ENCODE measurements at regions not wholly inside any gene's neighbourhood (a gene's known extent, or its start where the extent isn't known, plus 50 kb on each side); places are given as distances from the start of the nearest gene placed in this dataset.

DNA sequence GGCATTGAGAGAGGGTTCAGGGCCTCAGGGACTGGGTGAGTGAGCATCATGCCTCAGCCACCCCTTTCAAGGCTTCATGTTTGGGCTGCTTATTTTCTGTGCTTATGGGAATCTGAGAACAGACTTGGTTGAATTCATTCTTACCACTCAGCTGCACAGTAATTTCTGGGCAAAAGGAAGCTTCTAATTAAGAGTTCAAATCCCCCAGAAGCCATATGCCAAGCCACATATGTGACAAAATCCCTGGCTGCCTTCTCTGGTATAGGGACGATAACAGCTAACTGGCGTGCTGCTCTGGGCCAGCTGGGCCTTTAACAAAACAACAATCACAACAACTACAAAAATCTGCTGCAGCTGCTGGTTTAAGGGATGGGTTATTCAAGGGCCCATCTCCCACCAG is 181.0 kb upstream of the ANKRD28 start:
- H3K4me1 Mint-ChIP-seq = no peaks in the 10 kb centered on the region
- CTCF ChIA-PET = no interaction called here
- POLR2A ChIA-PET = no interaction called here
- H3K27me3 Mint-ChIP-seq = no peaks in the 10 kb centered on the region
- H3K4me3 Mint-ChIP-seq = no peak overlapping the region
- TF ChIP-seq, protein P1, sequence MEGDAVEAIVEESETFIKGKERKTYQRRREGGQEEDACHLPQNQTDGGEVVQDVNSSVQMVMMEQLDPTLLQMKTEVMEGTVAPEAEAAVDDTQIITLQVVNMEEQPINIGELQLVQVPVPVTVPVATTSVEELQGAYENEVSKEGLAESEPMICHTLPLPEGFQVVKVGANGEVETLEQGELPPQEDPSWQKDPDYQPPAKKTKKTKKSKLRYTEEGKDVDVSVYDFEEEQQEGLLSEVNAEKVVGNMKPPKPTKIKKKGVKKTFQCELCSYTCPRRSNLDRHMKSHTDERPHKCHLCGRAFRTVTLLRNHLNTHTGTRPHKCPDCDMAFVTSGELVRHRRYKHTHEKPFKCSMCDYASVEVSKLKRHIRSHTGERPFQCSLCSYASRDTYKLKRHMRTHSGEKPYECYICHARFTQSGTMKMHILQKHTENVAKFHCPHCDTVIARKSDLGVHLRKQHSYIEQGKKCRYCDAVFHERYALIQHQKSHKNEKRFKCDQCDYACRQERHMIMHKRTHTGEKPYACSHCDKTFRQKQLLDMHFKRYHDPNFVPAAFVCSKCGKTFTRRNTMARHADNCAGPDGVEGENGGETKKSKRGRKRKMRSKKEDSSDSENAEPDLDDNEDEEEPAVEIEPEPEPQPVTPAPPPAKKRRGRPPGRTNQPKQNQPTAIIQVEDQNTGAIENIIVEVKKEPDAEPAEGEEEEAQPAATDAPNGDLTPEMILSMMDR (IDR thresholded peaks at IDR 0.05) = no peak
- DNase-seq (no peak), ATAC-seq (ENCODE audit: low read depth) (no peak)
- intact Hi-C loops (cut with micrococcal nuclease) = no loop called here
- H3K9me3 Mint-ChIP-seq = no peaks in the 10 kb centered on the region
- H3K27ac Mint-ChIP-seq = no peak overlapping the region
- H3K36me3 Mint-ChIP-seq (ENCODE audit: low read depth) = no peaks in the 10 kb centered on the region

DNA sequence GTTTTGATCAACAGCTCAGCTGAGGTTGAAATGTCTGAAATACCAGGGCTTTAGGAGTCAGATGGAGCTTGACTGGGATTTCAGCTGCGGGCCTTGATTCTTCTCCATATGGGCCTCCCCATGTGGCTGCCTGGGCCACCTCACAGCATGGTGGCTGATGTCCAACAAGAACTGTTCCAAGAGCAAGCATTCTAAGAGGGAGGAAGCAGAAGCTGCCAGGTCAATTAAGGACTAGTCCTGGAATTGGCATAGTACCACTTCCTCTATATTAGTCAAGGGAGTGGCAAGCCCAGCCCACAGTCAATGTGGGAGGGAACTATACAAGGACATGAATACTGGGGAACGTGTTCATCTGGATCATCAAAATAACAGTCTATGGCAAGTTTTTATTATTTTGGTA is 181.7 kb upstream of the ANKRD28 start:
- Mint-ChIP-seq H3K27ac (no peak overlapping the region), H3K9me3 (no peaks in the 10 kb centered on the region), H3K27me3 (no peaks in the 10 kb centered on the region), H3K4me3 (no peak overlapping the region), H3K36me3 (ENCODE audit: low read depth) (no peaks in the 10 kb centered on the region), H3K4me1 (no peaks in the 10 kb centered on the region)
- TF ChIP-seq, protein P1 (IDR thresholded peaks at IDR 0.05) = no peak
- intact Hi-C loops (cut with micrococcal nuclease) = no loop called here
- POLR2A ChIA-PET = no interaction called here
- DNase-seq = no peak
- CTCF ChIA-PET = no interaction called here
- no peak for ATAC-seq (ENCODE audit: low read depth)

DNA sequence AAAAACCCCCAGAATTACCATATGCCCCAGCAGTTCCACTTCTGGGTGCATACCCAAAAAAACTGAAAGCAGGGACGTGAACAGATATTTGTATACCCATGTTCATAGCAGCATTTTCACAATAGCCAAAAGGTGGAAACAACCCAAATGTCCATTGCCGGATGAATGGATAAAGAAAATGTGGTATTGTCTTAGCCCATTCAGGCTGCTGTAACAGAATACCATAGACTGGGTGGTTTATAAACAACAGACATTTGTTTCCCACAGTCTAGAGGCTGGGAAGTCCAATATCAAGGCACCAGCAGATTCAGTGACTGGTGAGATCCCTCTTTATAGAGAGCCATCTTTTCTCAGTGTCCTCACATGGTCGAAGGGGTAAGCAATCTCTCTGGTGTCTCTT is 182.1 kb upstream of the ANKRD28 start:
- TF ChIP-seq, protein P1 (IDR thresholded peaks at IDR 0.05) = no peak
- Mint-ChIP-seq H3K27ac (no peak overlapping the region), H3K4me3 (no peak overlapping the region), H3K9me3 (no peaks in the 10 kb centered on the region), H3K27me3 (no peaks in the 10 kb centered on the region), H3K36me3 (ENCODE audit: low read depth) (no peaks in the 10 kb centered on the region), H3K4me1 (no peaks in the 10 kb centered on the region)
- intact Hi-C loops (cut with micrococcal nuclease) = no loop called here
- ChIA-PET POLR2A (no interaction called here), CTCF (no interaction called here)
- no peak for ATAC-seq (ENCODE audit: low read depth)
- DNase-seq = no peak

DNA sequence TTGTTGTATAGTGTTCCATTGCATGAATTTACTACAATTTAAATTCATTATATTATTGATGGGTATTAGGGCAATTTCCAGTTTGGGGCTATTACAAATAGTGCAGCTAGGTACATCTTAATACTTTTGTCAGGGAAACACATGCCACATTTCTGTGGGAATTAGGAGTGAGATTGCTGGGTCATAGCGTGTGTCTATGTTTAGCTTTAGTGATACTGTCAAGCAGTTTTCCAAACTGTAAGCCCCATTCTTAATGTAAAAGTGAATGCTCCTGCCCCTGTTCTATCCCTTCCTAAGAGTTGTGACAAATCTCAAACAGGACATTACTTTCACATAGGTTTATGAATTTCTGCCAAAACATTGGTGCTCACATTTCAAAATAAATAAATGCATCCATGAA is 184.5 kb upstream of the ANKRD28 start:
- no peaks in the 10 kb centered on the region for H3K27me3 Mint-ChIP-seq
- ChIA-PET CTCF (no interaction called here), POLR2A (no interaction called here)
- H3K27ac Mint-ChIP-seq = no peak overlapping the region
- DNase-seq (no peak), ATAC-seq (ENCODE audit: low read depth) (no peak)
- intact Hi-C loops (cut with micrococcal nuclease) = no loop called here
- H3K9me3 Mint-ChIP-seq = peaks cover 5% of the 10 kb centered on the region
- TF ChIP-seq, protein P1 (IDR thresholded peaks at IDR 0.05) = no peak
- H3K36me3 Mint-ChIP-seq (ENCODE audit: low read depth) = no peaks in the 10 kb centered on the region
- H3K4me3 Mint-ChIP-seq = no peak overlapping the region
- H3K4me1 Mint-ChIP-seq = no peaks in the 10 kb centered on the region

DNA sequence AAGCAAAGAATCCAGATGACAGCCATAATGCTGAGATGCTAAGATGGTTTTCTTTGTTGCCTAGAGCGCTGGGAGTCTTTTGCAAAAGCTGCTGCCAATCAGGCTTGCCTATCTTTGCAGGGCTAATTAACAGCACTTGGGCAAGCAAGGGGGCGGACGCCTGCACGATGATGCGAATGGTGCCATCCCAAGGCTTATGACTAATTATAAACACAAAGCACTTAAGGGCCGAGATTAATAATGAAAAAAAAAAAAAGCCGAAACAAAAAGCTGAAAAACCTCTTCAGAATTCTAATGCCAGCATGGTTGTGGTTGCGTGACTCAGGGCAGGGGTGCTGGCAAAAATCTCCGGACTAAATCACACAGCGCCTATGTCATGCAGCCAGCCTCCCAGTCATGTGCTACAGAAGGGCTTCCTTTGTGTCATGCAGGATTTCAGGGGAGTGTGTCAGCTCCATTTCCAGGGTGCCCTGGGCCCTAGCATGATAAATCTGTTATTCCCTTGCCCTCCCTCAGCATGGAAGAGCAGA is 185.0 kb upstream of the ANKRD28 start:
- intact Hi-C loops (cut with micrococcal nuclease) = no loop called here
- POLR2A ChIA-PET = no interaction called here
- CTCF ChIA-PET = no interaction called here
- ATAC-seq (ENCODE audit: low read depth) = no peak
- H3K36me3 Mint-ChIP-seq (ENCODE audit: low read depth) = no peaks in the 10 kb centered on the region
- H3K9me3 Mint-ChIP-seq = peaks cover 10% of the 10 kb centered on the region
- no peak for DNase-seq
- H3K27me3 Mint-ChIP-seq = no peaks in the 10 kb centered on the region
- H3K4me1 Mint-ChIP-seq = no peaks in the 10 kb centered on the region
- no peak overlapping the region for H3K4me3 Mint-ChIP-seq
- TF ChIP-seq, protein P1 (IDR thresholded peaks at IDR 0.05) = no peak
- no peak overlapping the region for H3K27ac Mint-ChIP-seq

All from activated B cell treated with CpG ODN at 0.5 μM for 24 hours (primary cell).